Brain microvascular endothelial cell (primary cell): ENCODE measurements at regions not wholly inside any gene's neighbourhood (a gene's known extent, or its start where the extent isn't known, plus 50 kb on each side); places are given as distances from the start of the nearest gene placed in this dataset.
"Not testable (repeated sequence)": the region's sequence is repeated elsewhere in the genome, so short reads cannot be mapped to it uniquely, and the experiment has no call there.

Experiments used
- DNase-seq: peaks from one replicate; pipeline ENCODE4 v3.0.0-alpha.2; 2020
- H3K27ac ChIP-seq: fragments of 250-450 bp; sonication (Bioruptor Pico); 2 replicates; pipeline ENCODE4 v1.5.1; 2020; ENCODE audit warnings: mild to moderate bottlenecking, moderate library complexity
- H3K27me3 ChIP-seq: fragments of 250-450 bp; sonication (Bioruptor Pico); replicated peaks from 2 replicates; pipeline ENCODE4 v1.5.1; 2020; ENCODE audit warnings: mild to moderate bottlenecking
- H3K36me3 ChIP-seq: fragments of 250-450 bp; sonication (Bioruptor Pico); replicated peaks from 2 replicates; pipeline ENCODE4 v1.5.1; 2020; ENCODE audit warnings: mild to moderate bottlenecking
- H3K4me3 ChIP-seq: 2 replicates; pipeline ENCODE4 v1.5.1; 2011; ENCODE audit warnings: low read depth, mild to moderate bottlenecking, control low read depth, low read length, moderate library complexity
- CTCF ChIP-seq: IDR thresholded peaks from 2 replicates; pipeline ENCODE4 v1.5.1; 2011; ENCODE audit warnings: low read depth, mild to moderate bottlenecking, moderate library complexity, low read length, control low read depth, inconsistent platforms; ENCODE audit errors: missing control alignments
- in situ Hi-C: cut with HindIII; loops from 2 replicates; pipeline ENCODE4 v1.10.0; 2017; ENCODE audit warnings: low sequenced_read_pairs, low pct_ligation_motif_present

GRCh38 chr17:13418891-13419290 lies 182.8 kb downstream of the HS3ST3A1 start:
- in situ Hi-C loops: no loop called here
- no peak for TF ChIP-seq CTCF
- DNase-seq: no peak
- no peaks in the 10 kb centered on the region for H3K27me3 ChIP-seq
- no peaks in the 10 kb centered on the region for H3K36me3 ChIP-seq
- H3K27ac ChIP-seq: no peak overlapping the region
- no peak overlapping the region for H3K4me3 ChIP-seq

GRCh38 chr17:13417381-13417950 lies 184.3 kb downstream of the HS3ST3A1 start:
- in situ Hi-C loops: no loop called here
- Histone ChIP-seq H3K27ac (no peak overlapping the region), H3K27me3 (no peaks in the 10 kb centered on the region), H3K4me3 (no peak overlapping the region), H3K36me3 (no peaks in the 10 kb centered on the region)
- no peak for TF ChIP-seq CTCF
- DNase-seq: no peak

DNA sequence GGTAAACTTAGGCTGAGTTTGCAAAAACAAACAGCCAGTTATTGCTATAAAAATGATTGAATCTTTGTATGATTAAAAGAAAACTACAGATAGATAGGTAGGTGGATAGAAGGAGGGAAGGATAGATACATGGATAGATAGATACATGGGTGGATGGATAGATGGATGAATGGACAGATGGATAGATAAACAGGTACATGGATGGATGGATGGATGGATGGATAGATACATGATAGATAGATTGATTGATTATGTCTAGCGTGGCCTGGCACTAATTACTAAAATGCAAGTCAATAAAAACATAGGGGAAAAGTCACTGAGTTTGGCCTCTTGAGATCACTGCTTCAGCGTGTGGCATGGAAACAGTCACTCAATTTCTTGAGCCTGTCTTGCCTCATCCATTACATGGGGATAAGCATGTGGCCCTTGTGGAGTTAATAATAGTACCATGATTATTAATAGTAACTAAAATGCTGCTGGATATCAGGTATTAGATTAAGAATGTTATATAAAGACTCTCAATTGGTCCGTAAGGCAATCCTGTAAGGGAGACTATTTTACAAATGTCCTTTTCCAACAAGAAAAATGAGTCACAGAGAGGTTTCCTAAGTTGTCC lies 184.9 kb downstream of the HS3ST3A1 start:
- no peak for TF ChIP-seq CTCF
- H3K36me3 ChIP-seq: no peaks in the 10 kb centered on the region
- in situ Hi-C loops: no loop called here
- H3K27me3 ChIP-seq: no peaks in the 10 kb centered on the region
- H3K27ac ChIP-seq: no peak overlapping the region
- no peak overlapping the region for H3K4me3 ChIP-seq
- DNase-seq: no peak

GRCh38 chr17:13415871-13416416 lies 185.8 kb downstream of the HS3ST3A1 start:
- in situ Hi-C loops: no loop called here
- no peak for TF ChIP-seq CTCF

GRCh38 chr17:13415200-13415599 lies 186.5 kb downstream of the HS3ST3A1 start:
- DNase-seq, H3K27me3 ChIP-seq, H3K4me3 ChIP-seq, H3K27ac ChIP-seq, H3K36me3 ChIP-seq, in situ Hi-C loops: not testable (repeated sequence)

More at GRCh38 chr17:13415871-13416416, 185.8 kb downstream of the HS3ST3A1 start:
- Histone ChIP-seq H3K4me3 (no peak overlapping the region), H3K27me3 (no peaks in the 10 kb centered on the region), H3K36me3 (no peaks in the 10 kb centered on the region), H3K27ac (peak overlapping the region; percentile 16)
- DNase-seq: peak; percentile 94

DNA sequence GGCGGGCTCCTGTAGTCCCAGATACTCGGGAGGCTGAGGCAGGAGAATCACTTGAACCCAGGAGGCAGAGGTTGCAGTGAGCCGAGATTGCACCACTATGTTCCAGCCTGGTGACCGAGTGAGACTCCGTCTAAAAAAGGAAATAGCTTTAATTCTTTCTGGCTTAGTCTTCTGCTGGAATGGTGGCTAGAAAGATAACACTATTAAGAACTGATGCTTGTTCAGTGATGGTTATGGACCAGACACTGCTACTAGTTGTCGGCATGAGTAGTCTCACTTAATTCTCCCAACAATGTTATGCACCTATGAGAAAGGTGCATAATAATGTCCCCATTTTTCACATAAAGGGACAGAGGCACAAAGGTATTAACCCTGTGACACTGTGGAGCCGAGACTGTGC lies 188.7 kb downstream of the HS3ST3A1 start:
- no peak for TF ChIP-seq CTCF
- in situ Hi-C loops: no loop called here
- DNase-seq: peak; percentile 44
- Histone ChIP-seq H3K36me3 (no peaks in the 10 kb centered on the region), H3K4me3 (no peak overlapping the region), H3K27ac (no peak overlapping the region), H3K27me3 (no peaks in the 10 kb centered on the region)
